NCI-H1694 (cell line): ENCODE measurements at regions not wholly inside any gene's neighbourhood (a gene's known extent, or its start where the extent isn't known, plus 50 kb on each side); places are given as distances from the start of the nearest gene placed in this dataset.
"Not testable (repeated sequence)": the region's sequence is repeated elsewhere in the genome, so short reads cannot be mapped to it uniquely, and the experiment has no call there.

ENCODE experiments used
- DNase-seq: peaks from one replicate; lab custom pipeline; 2025; lab: John Stamatoyannopoulos, UW

DNA sequence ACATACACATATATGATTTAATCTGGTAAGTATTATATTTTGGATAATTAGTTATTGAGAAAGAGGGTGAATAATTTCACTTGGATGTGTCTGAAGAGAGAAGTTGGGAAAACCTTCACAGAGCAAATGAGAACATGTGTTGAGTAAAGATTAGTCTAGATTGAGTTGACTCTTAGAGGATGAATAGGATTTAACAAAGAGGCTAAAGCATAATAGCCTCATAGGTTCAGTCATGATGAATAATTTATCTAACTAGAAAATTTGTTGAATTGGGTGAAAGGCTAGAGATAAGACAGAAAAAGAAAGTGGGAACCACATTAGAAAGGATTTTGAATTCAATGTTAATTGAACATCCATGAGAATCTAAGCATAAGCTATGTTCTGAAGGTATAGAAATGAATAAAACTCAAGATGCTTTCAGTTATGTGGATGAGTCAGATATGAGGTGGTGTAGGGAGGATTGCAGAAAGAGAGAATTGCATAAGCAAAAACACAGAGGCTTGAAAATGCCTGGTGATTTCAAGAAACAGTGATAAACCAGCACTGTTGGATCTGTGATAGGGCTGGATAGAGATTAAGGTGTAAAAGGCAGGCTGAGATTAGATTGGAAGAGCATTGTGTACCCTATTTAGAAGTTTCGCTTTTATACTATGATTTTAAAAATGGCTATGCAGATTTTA is 207.6 kb upstream of the NR3C2 start:
- DNase-seq = no peak

DNA sequence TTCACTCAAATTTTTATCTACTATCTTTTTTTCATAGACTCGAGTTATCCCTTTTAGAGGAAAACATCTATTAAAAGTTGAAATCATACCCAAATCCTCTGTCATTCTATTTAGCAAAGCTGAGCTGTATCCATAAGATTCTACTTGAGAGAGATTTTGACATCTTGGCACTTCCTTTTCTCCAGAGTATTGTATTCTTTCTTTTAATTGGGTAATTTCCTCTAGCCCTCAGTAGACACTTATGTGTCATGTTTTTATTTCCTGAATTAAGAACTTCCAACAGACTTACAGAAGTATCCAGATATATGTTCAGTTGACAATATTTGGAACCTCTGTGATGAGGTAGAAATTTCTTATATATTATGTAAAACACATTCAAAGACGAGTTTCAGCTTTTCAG is 201.6 kb upstream of the NR3C2 start:
- DNase-seq = no peak

DNA sequence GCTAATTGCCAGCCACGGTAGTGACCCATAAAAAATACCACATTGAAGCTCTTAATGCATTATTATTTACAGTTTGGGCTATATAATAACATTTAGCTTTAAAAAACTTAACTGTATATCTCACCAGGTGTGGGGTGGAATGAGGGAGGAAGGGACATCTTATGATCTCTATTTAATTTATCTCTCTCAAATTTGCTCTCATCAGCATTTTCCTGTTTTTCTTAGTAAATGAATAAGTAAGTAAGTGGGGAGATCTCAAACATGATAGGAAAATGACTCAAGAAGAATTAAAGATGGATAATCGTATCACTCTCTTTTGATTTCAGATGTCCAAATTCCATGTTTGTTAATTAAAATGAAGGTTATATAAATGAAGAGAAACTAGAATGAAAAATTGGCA is 200.7 kb upstream of the NR3C2 start:
- no peak for DNase-seq

DNA sequence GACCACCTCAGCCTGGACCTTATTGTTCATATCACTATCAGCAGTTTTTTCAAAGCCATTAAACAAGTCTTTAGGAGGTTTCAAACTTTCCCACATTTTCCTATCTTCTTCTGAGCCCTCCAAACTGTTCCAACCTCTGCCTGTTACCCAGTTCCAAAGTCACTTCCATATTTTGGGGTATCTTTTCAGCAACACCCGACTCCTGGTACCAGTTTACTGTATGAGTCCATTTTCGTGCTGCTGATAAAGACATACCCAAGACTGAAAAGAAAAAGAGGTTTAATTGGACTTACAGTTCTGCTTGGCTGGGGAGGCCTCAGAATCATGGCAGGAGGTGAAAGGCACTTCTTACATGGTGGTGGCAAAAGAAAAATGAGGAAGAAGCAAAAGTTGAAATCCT is 195.9 kb upstream of the NR3C2 start:
- DNase-seq = not testable (repeated sequence)

DNA sequence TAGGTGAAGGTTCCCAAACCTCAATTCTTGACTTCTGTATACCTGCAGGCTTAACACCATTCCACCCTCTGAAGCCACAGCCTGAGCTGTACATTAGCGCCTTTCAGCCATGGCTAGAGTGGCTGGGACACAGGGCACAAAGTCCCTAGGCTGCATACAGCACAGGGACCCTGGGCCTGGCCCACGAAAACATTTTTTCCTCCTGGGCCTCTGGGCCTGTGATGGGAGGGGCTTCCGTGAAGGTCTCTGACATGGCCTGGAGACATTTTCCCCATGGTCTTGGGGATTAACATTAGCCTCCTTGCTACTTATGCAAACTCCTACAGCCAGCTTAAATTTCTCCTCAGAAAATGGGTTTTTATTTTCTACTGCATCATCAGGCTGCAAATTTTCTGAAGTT is 195.2 kb upstream of the NR3C2 start:
- not testable (repeated sequence) for DNase-seq

DNA sequence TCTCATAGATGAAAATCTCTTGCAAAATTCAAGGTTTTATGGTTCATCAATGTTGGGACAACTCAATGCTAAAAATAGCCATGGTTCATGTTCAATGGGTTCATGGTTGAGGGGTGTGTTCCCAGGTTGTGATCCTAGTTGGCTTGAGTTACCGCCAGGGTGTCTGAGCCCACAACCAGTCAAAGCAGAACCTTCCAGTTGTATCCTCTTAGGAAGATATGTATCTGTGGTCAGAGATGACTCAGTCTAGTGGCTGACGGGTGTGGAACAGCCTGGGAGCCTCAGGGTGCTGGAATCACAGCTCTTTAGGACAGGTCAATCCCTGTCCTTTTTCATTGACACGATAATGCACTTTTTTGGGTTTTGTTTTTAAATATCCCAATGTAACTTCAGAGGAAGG is 192.3 kb upstream of the NR3C2 start:
- DNase-seq = no peak

DNA sequence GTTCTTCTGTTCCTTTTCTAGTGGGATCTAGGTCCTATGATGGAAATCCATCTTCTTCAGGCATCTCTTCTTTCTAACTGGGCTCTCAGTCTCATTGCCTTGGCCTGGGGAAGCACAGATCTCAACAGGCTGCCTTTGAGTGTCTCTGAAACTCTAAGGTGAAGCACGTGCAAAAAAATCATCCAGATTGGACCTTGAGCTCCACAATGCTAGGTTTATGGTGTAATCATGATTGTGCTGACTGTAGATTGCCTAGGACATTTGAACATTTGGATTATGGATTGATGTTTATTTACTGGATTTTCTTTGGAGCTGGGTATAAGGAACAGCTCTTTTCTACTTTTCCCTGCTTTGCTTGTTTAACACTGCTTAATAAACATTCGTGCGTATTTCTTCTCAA is 191.5 kb upstream of the NR3C2 start:
- no peak for DNase-seq

DNA sequence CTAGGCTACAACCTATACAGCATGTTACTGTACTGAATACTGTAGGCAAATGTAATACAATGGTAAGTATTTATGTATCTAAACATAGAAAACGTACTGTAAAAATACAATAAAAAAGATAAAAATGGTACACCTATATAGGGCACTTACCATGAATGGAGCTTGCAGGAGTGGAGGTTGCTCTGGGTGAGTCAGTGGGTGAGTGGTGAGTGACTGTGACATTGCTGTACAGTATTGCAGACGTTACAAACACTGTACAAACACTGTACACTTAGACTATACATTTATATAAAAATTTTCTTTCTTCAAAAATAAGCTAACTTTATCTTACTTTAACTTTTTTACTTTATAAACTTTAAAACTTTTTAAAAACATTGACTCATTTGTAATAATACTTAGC is 190.3 kb upstream of the NR3C2 start:
- DNase-seq = no peak

DNA sequence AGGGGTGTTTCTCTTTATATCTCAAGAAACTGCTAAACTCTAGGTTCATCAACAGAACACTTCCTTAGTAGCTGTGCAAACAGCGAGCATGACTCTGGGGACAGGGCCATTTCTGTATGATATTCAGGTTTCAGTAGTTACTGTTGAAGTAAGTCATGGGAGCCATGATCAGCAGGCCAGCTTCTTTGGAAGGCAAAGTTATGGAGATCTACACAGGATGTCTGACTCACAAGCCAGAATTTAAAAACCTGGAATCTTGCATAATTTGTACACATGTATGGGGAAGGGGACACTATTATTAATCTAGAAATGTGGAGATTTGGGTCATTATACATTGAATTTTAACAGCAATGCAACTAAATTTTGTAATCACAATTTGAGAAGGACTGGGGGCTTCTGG is 187.8 kb upstream of the NR3C2 start:
- DNase-seq = no peak

DNA sequence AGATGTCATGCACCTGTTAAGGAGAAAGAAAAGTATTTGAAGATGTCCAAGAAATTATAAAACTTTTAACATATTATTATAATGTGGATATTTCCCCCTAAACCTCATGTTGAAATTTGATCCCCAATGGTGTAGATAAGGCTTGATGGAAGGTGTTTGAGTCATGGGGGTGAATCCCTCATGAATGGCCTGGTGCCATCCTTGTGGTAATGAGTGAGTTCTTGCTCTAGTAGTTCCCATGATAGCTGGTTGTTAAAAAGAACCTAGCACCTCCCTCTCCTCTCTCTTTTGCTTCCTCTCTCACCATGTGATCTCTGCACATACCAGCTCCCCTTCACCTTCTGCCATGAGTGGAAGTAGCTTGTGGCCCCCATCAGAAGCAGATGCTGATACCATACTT is 176.6 kb upstream of the NR3C2 start:
- no peak for DNase-seq

DNA sequence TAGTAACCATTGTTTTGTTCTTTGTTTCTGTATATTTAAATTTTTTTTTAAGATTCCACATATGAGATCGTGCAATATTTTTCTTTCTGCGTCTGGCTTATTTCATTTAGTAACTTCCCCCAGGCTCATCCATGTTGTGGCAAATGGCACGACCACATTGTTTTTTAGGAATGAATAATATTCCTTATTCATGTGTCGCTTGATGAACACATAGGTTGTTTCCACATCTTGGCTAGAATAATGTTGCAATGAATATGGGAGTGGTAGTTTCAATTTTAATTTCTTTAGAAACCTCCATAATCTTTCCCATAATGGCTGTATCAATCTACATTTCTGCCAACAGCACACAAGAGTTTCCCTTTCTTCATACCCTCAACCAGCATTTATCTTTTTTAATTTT is 166.8 kb upstream of the NR3C2 start:
- DNase-seq = no peak

DNA sequence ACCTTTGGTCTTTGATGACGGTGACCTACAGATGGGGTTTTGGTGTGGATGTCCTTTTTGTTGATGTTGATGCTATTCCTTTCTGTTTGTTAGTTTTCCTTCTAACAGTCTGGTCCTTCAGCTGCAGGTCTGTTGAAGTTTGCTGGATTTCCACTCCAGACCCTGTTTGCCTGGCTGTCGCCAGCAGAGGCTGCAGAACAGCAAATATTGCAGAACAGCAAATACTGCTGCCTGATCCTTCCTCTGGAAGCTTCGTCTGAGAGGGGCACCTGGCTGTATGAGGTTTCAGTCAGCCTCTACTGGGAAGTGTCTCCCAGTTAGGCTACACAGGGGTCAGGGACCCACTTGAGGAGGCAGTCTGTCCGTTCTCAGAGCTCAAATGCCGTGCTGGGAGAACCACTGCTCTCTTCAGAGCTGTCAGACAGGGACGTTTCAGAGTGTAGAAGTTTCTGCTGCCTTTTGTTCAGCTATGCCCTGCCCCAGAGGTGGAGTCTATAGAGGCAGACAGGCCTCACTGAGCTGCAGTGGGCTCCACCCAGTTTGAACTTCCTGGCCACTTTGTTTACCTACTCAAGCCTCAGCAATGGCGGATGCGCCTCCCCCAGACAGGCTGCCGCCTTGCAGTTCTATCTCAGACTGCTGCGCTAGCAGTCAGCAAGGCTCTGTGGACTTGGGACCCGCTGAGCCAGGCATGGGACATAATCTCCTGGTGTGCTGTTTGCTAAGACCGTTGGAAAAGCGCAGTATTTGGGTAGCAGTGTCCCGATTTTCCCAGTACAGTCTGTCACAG is 156.4 kb upstream of the NR3C2 start:
- not testable (repeated sequence) for DNase-seq

DNA sequence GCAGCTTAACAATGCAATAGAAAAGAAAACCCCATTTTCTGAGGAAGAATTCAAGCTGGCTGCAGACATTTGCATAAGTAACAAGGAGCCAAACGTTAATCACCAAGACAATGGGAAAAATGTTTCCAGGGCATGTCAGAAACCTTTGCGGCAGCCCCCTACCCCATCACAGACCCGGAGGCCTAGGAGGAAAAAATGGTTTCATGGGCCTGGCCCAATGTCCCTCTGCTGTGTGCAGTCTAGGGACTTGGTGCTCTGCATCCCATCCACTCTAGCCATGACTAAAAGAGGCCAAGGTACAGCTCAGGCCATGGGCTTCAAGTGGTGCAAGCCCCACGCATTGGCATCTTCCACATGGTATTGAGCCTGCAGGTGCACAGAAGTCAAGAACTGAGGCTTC is 147.0 kb upstream of the NR3C2 start:
- DNase-seq = no peak

DNA sequence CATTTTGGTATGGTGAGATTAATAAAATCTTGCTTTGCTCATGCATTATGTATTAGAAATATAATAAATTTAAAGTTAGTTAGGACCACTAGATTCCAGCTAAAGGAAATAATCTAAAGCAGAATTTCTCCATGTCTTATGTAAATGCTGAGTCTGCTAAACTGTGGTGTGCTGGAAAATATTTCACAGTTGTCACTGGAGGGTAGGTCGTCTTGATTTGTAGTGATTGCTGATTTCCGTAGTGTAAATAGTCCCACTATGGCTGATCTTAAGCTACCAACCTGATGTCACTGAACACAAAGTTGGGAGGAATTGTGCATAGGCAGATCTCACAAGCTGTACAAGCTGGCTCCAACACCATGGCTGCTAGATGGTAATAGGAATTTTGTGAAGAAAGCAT is 133.4 kb upstream of the NR3C2 start:
- no peak for DNase-seq

DNA sequence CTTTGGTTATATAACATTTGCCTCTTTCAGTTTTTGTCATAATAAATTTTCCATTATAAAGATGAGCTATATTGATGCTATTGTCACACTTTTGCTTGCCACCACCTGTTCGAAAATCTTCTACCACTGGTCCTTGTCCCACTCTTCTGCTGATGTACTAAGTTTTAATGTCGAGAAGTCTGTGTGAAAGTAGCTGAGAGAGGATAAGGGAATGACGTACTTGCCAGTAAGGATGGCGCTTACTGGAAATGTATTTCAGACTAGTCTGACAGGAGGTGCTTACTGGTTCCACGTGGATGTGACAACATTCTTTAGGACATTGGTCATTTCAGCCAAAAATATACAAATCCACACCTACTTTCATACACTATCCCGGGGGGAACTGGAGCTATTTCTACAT is 132.7 kb upstream of the NR3C2 start:
- DNase-seq = no peak

DNA sequence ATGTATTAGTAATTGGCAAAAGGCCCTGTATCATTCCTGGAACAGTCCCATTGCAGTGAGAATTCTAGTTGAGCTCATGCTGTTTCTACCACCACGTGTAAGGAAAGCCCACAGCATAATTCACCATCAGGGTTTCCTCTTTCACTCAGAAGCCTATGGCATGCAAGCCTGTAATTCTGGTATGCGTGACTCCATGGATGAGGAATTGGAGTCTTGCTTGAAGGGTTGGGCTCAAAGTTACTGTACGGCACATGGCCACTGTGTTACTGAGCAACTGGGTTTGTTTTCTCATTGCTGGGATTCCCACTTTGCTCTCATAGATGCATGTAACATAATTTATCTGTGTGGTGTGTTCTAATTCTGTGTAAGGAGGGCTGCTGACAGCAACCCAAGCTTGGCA is 132.3 kb upstream of the NR3C2 start:
- DNase-seq = no peak

DNA sequence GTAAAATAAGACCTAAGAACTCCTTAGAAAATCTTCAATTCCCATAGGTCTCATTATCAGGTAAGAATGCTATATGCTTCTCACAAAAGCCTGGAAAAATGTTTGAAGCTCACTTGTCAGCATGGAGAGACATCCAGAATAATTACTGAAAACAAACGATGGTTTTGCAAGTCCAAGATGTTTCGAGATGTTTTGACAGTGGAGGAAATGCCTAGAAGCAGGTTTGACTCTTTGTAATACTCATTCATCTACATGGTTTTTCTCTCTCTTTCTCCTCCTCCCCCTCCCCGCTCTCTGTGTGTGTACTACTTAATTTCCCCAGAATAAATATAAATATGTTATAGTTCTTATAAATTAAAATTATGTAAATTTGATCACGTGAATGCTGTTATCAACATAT is 131.9 kb upstream of the NR3C2 start:
- no peak for DNase-seq

DNA sequence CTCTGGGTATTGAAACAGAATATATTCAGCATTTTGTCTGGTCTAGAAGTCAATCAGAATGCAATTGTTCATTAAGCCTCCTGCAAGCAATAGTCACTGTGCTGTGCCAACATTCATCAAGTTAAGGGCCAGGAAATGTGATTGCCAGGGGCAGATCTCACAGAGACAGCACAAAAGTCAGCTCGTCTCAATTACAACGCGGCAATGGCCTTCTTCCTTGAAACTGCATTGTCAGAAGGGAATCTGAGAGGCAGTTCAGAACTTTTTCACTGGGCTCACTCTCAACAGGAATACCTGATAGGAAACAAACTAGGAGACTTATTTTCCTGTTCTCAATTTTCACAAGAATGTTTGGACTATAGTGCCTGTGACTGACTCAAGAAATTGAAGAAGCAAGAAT is 131.1 kb upstream of the NR3C2 start:
- DNase-seq = no peak

DNA sequence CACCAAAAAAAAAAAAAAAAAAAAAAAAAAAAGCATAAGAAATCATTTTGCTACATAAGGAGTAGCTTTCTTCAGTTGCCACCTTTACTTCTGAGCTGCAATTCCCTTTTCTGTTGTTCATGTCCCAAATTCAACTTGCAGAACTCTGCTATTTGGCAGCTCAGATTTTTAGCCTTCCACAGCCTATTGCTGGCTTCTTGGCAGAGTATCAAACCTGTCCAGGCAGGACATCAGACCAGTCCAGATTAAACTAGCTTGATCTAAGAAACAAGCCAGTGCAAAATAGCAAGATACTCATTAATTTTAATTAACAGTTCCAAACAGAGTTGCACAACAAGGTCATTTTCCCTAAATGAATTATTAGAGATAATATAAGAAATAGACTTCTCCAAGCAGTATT is 123.6 kb upstream of the NR3C2 start:
- no peak for DNase-seq

DNA sequence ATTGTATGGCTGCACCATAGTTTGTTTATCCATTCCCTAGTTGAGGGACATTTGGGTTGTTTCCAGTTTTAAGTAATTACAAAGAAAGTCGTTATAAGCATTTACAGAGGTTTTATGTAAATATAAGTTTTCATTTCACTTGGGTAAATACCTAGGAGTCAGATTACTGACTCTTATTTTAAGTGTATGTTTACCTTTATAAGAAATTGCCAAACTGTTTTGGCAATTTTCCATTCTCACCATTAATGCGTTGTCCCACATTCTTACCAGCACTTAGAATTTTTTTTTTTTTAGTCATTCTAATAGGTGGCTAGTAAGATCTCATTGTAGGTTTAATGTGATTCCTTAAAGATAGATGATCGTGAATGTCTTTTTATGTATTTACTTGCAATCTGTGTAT is 121.5 kb upstream of the NR3C2 start:
- DNase-seq = no peak

DNA sequence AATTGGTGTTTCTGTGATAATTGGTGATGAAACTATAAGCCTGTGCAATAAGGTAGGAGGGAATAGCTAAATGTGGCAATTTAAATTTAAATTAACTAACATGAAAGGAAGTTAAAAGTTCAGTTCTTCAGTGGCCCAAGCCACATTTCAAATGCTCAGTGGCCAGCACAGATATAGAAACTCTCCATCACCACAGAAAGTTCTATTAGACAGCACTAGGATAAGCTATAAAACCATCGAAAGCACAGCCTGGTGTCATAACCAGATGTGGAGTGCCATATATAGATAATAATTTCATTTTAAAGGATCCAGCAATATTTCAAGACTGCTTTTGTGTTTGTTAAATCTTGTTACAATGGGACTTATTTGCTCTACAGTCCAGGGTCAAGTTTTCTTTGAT is 119.3 kb upstream of the NR3C2 start:
- no peak for DNase-seq

DNA sequence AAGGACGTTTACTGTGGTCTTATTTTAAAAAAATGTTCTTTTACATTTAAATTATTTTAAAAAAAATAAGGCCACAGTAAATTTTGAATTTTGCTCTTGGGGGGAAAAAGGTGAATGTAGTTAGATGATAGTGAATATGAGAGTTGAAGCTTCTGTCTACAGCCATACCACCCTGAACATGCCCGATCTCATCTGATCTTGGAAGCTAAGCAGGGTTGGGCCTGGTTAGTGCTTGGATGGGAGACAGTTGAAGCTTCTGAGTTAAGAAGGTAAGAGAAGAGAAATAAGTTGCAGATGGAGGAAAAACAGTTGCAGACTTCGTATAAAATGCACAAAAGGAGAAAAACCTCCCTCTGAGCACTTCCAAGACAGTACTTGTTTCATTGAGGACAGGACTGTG is 115.6 kb upstream of the NR3C2 start:
- no peak for DNase-seq

DNA sequence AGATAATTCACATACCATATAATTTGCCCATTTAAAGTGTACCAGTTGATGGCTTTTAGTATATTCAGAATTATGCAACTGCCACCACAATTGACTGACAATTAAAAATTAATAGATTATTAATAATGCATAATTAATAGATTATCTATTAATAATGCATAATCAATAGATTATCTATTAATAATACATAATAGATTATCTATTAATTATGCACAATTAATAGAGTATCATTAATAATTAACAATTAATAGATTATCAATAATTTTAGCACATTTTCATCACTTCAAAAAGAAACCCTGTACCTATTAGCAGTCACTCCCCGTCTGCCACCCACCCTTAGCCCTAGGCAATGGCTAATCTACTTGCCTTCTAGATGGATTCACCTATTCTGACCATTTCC is 108.6 kb upstream of the NR3C2 start:
- no peak for DNase-seq
